ENCODE measurements at regions not wholly inside any gene's neighbourhood (a gene's known extent, or its start where the extent isn't known, plus 50 kb on each side); places are given as distances from the start of the nearest gene placed in this dataset.

GRCh38 chr1:56416495-56416894 lies 162.9 kb downstream of the PLPP3 start:
- DNase-seq = no peak

- no peak for DNase-seq
Observed at GRCh38 chr1:56415720-56416119, 163.6 kb downstream of the PLPP3 start.

GRCh38 chr1:56415258-56415657 lies 164.1 kb downstream of the PLPP3 start:
- no peak for DNase-seq

GRCh38 chr1:56414728-56415224 lies 164.6 kb downstream of the PLPP3 start:
- no peak for DNase-seq

- no peak for DNase-seq
Observed at GRCh38 chr1:56413671-56414199, 165.6 kb downstream of the PLPP3 start.

- DNase-seq = no peak
Observed at GRCh38 chr1:56411484-56412180, 167.7 kb downstream of the PLPP3 start.

- DNase-seq = no peak
Observed at GRCh38 chr1:56411021-56411420, 168.3 kb downstream of the PLPP3 start.

- no peak for DNase-seq
Observed at GRCh38 chr1:56410405-56410804, 169.0 kb downstream of the PLPP3 start.

- no peak for DNase-seq
Observed at GRCh38 chr1:56409112-56409691, 170.2 kb downstream of the PLPP3 start.

GRCh38 chr1:56406821-56407220 lies 172.5 kb downstream of the PLPP3 start:
- DNase-seq = no peak

GRCh38 chr1:56404561-56405030 lies 174.8 kb downstream of the PLPP3 start:
- no peak for DNase-seq

GRCh38 chr1:56404066-56404465 lies 175.3 kb downstream of the PLPP3 start:
- no peak for DNase-seq

- DNase-seq = no peak
Observed at GRCh38 chr1:56403321-56403720, 176.0 kb downstream of the PLPP3 start.

GRCh38 chr1:56401191-56401590 lies 178.2 kb downstream of the PLPP3 start:
- no peak for DNase-seq

- no peak for DNase-seq
Observed at GRCh38 chr1:56400526-56400925, 178.8 kb downstream of the PLPP3 start.

GRCh38 chr1:56399795-56400194 lies 179.6 kb downstream of the PLPP3 start:
- no peak for DNase-seq

GRCh38 chr1:56399326-56399725 lies 180.0 kb downstream of the PLPP3 start:
- no peak for DNase-seq

GRCh38 chr1:56397811-56398231 lies 181.5 kb downstream of the PLPP3 start:
- no peak for DNase-seq

GRCh38 chr1:56397409-56397808 lies 182.0 kb downstream of the PLPP3 start:
- DNase-seq = no peak

- DNase-seq = no peak
Observed at GRCh38 chr1:56396581-56396980, 182.8 kb downstream of the PLPP3 start.

GRCh38 chr1:56395776-56396175 lies 183.6 kb downstream of the PLPP3 start:
- no peak for DNase-seq

- no peak for DNase-seq
Observed at GRCh38 chr1:56394298-56394697, 185.1 kb downstream of the PLPP3 start.

GRCh38 chr1:56390934-56391731 lies 188.2 kb downstream of the PLPP3 start:
- no peak for DNase-seq

Data from activated effector memory CD4-positive, alpha-beta T cell treated with Interleukin-2 at 50 U/mL for 16 hours (primary cell).